ENCODE measurements at regions not wholly inside any gene's neighbourhood (a gene's known extent, or its start where the extent isn't known, plus 50 kb on each side); places are given as distances from the start of the nearest gene placed in this dataset.

GRCh38 chr5:66339896-66340295 lies 195.8 kb downstream of the SREK1 start:
- H3K36me3 ChIP-seq (ENCODE audit: control insufficient read depth in 4 of 4, insufficient read depth in 3 of 4, low read depth in 1 of 4, low read length in 3 of 4) = no peaks in the 10 kb centered on the region
- 63% methylated on average over 1 of the region's 1 CpG for WGBS
- peaks cover 0 to 2% (median 0%) of the 10 kb centered on the region in 4 donors for H3K9me3 ChIP-seq (ENCODE audit: control insufficient read depth in 4 of 4, low read length in 3 of 4)
- TF ChIP-seq, protein P1, sequence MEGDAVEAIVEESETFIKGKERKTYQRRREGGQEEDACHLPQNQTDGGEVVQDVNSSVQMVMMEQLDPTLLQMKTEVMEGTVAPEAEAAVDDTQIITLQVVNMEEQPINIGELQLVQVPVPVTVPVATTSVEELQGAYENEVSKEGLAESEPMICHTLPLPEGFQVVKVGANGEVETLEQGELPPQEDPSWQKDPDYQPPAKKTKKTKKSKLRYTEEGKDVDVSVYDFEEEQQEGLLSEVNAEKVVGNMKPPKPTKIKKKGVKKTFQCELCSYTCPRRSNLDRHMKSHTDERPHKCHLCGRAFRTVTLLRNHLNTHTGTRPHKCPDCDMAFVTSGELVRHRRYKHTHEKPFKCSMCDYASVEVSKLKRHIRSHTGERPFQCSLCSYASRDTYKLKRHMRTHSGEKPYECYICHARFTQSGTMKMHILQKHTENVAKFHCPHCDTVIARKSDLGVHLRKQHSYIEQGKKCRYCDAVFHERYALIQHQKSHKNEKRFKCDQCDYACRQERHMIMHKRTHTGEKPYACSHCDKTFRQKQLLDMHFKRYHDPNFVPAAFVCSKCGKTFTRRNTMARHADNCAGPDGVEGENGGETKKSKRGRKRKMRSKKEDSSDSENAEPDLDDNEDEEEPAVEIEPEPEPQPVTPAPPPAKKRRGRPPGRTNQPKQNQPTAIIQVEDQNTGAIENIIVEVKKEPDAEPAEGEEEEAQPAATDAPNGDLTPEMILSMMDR (IDR thresholded peaks at IDR 0.05; ENCODE audit: low read depth, low read length, missing input control) = no peak
- TF ChIP-seq REST (IDR thresholded peaks at IDR 0.05) (no peak), RXRA (IDR thresholded peaks at IDR 0.05) (no peak), HNF4G (IDR thresholded peaks at IDR 0.05) (no peak), GABPA (IDR thresholded peaks at IDR 0.05 in 1 of 2, conservative IDR thresholded peaks at IDR 0.05 in 1 of 2) (no peak), ZBTB33 (IDR thresholded peaks at IDR 0.05) (no peak), FOXA1 (IDR thresholded peaks at IDR 0.05) (no peak), FOXA2 (IDR thresholded peaks at IDR 0.05) (no peak), JUND (IDR thresholded peaks at IDR 0.05) (no peak), YY1 (IDR thresholded peaks at IDR 0.05) (no peak), NR2F2 (IDR thresholded peaks at IDR 0.05) (no peak), TAF1 (conservative IDR thresholded peaks at IDR 0.05) (no peak), EGR1 (IDR thresholded peaks at IDR 0.05; ENCODE audit: low read depth in 2 of 2) (no peak), HNF4A (conservative IDR thresholded peaks at IDR 0.05) (no peak), RAD21 (IDR thresholded peaks at IDR 0.05) (no peak), SP1 (IDR thresholded peaks at IDR 0.05) (no peak)
- TF ChIP-seq, protein P2, sequence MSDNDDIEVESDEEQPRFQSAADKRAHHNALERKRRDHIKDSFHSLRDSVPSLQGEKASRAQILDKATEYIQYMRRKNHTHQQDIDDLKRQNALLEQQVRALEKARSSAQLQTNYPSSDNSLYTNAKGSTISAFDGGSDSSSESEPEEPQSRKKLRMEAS (IDR thresholded peaks at IDR 0.05) = no peak
- TF ChIP-seq, protein P3, sequence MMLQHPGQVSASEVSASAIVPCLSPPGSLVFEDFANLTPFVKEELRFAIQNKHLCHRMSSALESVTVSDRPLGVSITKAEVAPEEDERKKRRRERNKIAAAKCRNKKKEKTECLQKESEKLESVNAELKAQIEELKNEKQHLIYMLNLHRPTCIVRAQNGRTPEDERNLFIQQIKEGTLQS (IDR thresholded peaks at IDR 0.05) = no peak
- no peak for DNase-seq (ENCODE audit: low spot score)
- no peak overlapping the region for H3K4me3 ChIP-seq (ENCODE audit: low read depth in 1 of 3, low read length in 3 of 3)
- no peak overlapping the region for H3K27ac ChIP-seq (ENCODE audit: low read depth in 1 of 2, low read length in 2 of 2)
- no peak overlapping the region for H3K9ac ChIP-seq (ENCODE audit: low read depth in 1 of 2, low read length in 2 of 2)
- H3K4me1 ChIP-seq (ENCODE audit: control insufficient read depth in 4 of 4, insufficient read depth in 4 of 4, low read length in 3 of 4) = no peaks in the 10 kb centered on the region
- H3K27me3 ChIP-seq (ENCODE audit: control insufficient read depth in 4 of 4, insufficient read depth in 4 of 4, low read length in 3 of 4) = no peaks in the 10 kb centered on the region

Data from liver (tissue), 8 donors.